Esophagus squamous epithelium (tissue), 5 donors: ENCODE measurements at regions not wholly inside any gene's neighbourhood (a gene's known extent, or its start where the extent isn't known, plus 50 kb on each side); places are given as distances from the start of the nearest gene placed in this dataset.

Source experiments
- DNase-seq: peaks from one replicate; lab custom pipeline; 2025; lab: John Stamatoyannopoulos, UW
- H3K27ac ChIP-seq, 4 donors: fragments of 200-600 bp; sonication (generic); one replicate each; pipeline ENCODE4 v1.5.1; 2016 to 2019; ENCODE audit warnings: mild to moderate bottlenecking in 1 of 4
- H3K27me3 ChIP-seq, 4 donors: fragments of 200-600 bp; sonication (generic); 1 replicate in 3 of 4; 2 replicates in 1 of 4; pipeline versions ENCODE4 v1.5.1 to v1.6.0; 2017 to 2021; ENCODE audit warnings: antibody characterized with exemption in 1 of 4
- H3K36me3 ChIP-seq, 3 donors: fragments of 200-600 bp; sonication (generic); one replicate each; pipeline ENCODE4 v1.5.1; 2016 to 2019
- H3K4me1 ChIP-seq, 3 donors: fragments of 200-600 bp; sonication (generic); one replicate each; pipeline ENCODE4 v1.5.1; 2017 to 2019
- H3K4me3 ChIP-seq, 4 donors: fragments of 200-600 bp; sonication (generic); 1 replicate in 3 of 4; 2 replicates in 1 of 4; pipeline ENCODE4 v1.5.1; 2016 to 2019; ENCODE audit warnings: mild to moderate bottlenecking in 2 of 4, moderate library complexity in 1 of 4
- H3K9me3 ChIP-seq, 3 donors: fragments of 200-600 bp; sonication (generic); one replicate each; pipeline ENCODE4 v1.5.1; 2016 to 2019
- POLR2A ChIP-seq, 4 donors: fragments of 450-650 bp; IDR thresholded peaks; one replicate each; pipeline ENCODE4 v1.6.1; 2017; ENCODE audit warnings: antibody characterized with exemption in 4 of 4, mild to moderate bottlenecking in 4 of 4, moderate library complexity in 3 of 4
- WGBS, 2 donors: methylation state at CpG; one replicate each; pipeline ENCODE4 v1.1.5; 2018; 5-methylcytosine and 5-hydroxymethylcytosine counted together
- intact Hi-C: fragments of 100-400 bp; cut with DNase I; formaldehyde crosslinking; loops from one replicate; pipeline ENCODE4 v1.15.0; 2022
- TF ChIP-seq, protein P1 (sequence below), 6 experiments: fragments of 450-650 bp in 4 of 6; fragments of 200-600 bp in 2 of 6; sonication (generic) in 2 of 6; IDR thresholded peaks; one replicate each; pipeline ENCODE4 v1.5.1; 2016 to 2019; ENCODE audit warnings: antibody characterized with exemption in 6 of 6, mild to moderate bottlenecking in 4 of 6, moderate library complexity in 4 of 6
- donor health status: DM: yes; HTN: yes; CAD: no.

DNA sequence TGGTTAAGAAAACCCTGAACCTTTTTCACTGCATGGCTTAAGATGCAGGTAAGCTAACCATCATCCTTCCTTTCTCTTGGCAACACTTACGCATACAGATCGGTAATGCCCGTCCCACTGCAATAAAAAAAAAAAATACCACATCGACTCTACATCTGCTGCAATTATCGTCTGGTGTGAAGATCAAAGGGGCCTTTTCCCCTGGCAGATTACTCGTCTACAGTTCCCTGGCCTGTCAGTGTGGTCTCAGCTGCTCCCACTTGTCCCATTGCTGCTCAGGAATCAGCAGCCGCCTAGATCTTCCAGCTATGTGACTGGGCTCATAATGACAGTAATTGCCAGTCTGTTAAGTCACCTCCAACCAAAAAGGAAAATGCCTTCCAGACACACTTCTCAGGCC, 133.1 kb downstream of the SETD4 start:
- Histone ChIP-seq H3K4me1 (peaks cover 7 to 34% (median 15%) of the 10 kb centered on the region in 3 donors), H3K9me3 (no peaks in the 10 kb centered on the region), H3K27ac (no peak overlapping the region), H3K36me3 (no peaks in the 10 kb centered on the region), H3K4me3 (no peak overlapping the region), H3K27me3 (no peaks in the 10 kb centered on the region)
- TF ChIP-seq POLR2A (IDR thresholded peaks at IDR 0.05), result no peak
- TF ChIP-seq, protein P1, sequence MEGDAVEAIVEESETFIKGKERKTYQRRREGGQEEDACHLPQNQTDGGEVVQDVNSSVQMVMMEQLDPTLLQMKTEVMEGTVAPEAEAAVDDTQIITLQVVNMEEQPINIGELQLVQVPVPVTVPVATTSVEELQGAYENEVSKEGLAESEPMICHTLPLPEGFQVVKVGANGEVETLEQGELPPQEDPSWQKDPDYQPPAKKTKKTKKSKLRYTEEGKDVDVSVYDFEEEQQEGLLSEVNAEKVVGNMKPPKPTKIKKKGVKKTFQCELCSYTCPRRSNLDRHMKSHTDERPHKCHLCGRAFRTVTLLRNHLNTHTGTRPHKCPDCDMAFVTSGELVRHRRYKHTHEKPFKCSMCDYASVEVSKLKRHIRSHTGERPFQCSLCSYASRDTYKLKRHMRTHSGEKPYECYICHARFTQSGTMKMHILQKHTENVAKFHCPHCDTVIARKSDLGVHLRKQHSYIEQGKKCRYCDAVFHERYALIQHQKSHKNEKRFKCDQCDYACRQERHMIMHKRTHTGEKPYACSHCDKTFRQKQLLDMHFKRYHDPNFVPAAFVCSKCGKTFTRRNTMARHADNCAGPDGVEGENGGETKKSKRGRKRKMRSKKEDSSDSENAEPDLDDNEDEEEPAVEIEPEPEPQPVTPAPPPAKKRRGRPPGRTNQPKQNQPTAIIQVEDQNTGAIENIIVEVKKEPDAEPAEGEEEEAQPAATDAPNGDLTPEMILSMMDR (IDR thresholded peaks at IDR 0.05), result no peak
- intact Hi-C loops, result no loop called here
- 70 to 82% methylated on average over 7 of the region's 7 CpGs for WGBS, 2 donors
- DNase-seq, result no peak

DNA sequence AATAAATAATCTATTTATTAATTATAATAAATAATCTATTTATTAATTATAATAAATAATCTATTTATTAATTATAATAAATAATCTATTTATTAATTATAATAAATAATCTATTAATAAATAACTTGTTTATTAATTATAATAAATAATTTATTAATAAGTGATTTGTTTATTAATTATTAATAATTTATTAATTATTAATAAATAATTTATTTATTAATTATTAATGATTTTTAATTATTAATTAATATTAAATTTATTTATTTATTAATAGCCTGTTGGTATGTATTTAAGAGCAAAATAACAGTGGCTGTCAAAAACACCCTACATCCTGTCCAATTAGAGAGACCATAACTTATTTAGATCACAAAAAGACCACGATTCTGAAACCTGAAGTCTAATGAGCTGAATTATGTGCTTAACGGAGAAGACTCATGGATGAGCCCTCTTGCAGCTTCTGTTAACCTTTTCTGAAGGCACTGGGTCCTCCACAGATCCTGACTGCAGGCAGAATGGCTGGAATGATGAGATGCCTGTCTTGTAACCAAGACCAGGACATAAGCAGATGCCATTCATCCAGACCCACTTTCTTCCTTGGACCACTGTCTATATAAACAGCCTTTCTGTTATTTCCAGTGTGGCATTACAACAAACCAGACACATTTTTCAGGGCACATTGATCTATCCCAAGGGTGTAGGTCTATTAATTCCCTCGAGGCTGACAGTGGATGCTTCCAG, 134.2 kb downstream of the SETD4 start:
- TF ChIP-seq, protein P1 (IDR thresholded peaks at IDR 0.05), result no peak
- no peak for TF ChIP-seq POLR2A (IDR thresholded peaks at IDR 0.05)
- Histone ChIP-seq H3K36me3 (no peaks in the 10 kb centered on the region), H3K9me3 (no peaks in the 10 kb centered on the region), H3K4me3 (no peak overlapping the region), H3K27me3 (no peaks in the 10 kb centered on the region), H3K27ac (no peak overlapping the region), H3K4me1 (peaks cover 7 to 34% (median 16%) of the 10 kb centered on the region in 3 donors)
- intact Hi-C loops, result no loop called here
- 72 to 84% methylated on average over 3 of the region's 3 CpGs for WGBS, 2 donors
- DNase-seq, result no peak

DNA sequence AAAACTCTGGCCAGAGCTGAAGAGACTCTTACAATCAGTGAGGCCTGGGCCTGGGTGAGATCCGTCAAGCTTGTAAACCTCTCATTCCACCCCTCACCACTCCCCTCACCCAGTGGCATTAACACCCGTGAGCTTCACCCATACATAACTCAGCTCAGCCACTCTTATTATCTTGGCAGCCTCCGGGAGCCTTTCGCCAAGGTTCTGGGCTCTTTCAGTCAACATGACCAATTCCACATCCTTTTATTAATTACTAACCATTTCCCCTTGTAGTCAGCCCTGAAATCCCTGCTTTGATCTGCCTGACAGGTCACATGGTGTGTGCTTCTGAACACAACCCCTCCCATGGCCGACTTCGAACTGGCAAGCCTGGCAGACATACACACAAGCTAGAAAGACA, 134.8 kb downstream of the SETD4 start:
- TF ChIP-seq POLR2A (IDR thresholded peaks at IDR 0.05), result no peak
- TF ChIP-seq, protein P1 (IDR thresholded peaks at IDR 0.05), result no peak
- H3K27ac ChIP-seq, result peak overlapping the region in 3 of 4 donors; percentile 2 to 56 (median 49)
- H3K4me1 ChIP-seq, result peaks cover 7 to 34% (median 16%) of the 10 kb centered on the region in 3 donors
- DNase-seq, result no peak
- WGBS, 2 donors, result 14 to 29% methylated on average over 6 of the region's 6 CpGs
- intact Hi-C loops, result no loop called here
- H3K27me3 ChIP-seq, result no peaks in the 10 kb centered on the region
- H3K36me3 ChIP-seq, result no peaks in the 10 kb centered on the region
- H3K9me3 ChIP-seq, result no peaks in the 10 kb centered on the region
- H3K4me3 ChIP-seq, result no peak overlapping the region

DNA sequence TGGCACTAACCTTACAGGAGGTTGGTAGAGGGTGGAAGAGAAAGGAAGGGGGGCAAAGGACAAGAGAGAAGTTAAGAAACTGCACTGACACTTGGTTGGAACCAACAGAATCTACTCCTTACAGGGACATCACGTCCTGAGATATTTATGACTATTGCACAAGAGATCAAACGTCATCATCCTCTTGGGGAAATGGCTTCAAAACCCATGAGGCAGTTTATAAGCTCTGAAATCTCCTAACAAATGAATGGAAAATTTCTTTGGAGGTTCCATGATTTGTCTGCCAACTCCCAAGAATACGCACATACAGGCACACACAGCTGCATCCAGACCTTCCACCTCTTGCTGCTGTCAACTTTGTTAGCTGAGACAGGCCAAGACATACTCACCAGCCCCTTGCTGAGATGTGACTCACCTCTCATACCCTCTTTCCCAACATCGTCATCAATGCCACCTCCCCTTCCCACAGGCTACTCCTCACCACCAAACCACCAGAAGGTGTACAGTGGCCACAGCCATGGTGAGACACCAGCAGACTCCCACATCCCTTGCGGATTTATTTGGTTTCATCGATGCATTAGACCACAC, 135.5 kb downstream of the SETD4 start:
- H3K4me3 ChIP-seq, result no peak overlapping the region
- H3K27ac ChIP-seq, result peak overlapping the region in 3 of 4 donors; percentile 2 to 56 (median 49)
- intact Hi-C loops, result no loop called here
- no peaks in the 10 kb centered on the region for H3K36me3 ChIP-seq
- WGBS, 2 donors, result 40 to 50% methylated on average over 6 of the region's 6 CpGs
- H3K27me3 ChIP-seq, result no peaks in the 10 kb centered on the region
- no peak for DNase-seq
- no peaks in the 10 kb centered on the region for H3K9me3 ChIP-seq
- TF ChIP-seq POLR2A (IDR thresholded peaks at IDR 0.05), result no peak
- TF ChIP-seq, protein P1 (IDR thresholded peaks at IDR 0.05), result no peak
- peaks cover 7 to 34% (median 16%) of the 10 kb centered on the region in 3 donors for H3K4me1 ChIP-seq

DNA sequence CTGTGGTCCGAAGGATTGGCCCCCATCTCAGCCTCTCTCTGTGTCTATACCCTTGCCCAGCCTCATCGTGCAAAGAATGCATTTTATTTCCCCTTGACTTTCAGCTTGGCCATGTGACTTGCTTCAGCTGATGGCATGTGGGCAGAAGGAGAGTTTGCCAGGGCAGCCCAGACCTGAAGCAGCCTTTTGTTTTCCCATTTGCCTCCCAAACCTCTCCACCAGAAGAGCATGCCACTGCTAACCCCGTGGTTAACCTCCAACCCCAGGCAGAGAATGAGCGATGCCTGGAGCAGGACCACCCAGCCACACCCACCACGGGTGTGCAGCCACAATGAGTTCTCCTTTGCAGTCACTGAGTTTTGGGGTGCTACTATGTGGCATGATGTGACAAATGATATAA, 136.4 kb downstream of the SETD4 start:
- WGBS, 2 donors, result 65 to 74% methylated on average over 5 of the region's 5 CpGs
- TF ChIP-seq, protein P1 (IDR thresholded peaks at IDR 0.05), result no peak
- TF ChIP-seq POLR2A (IDR thresholded peaks at IDR 0.05), result no peak
- no peak overlapping the region for H3K4me3 ChIP-seq
- no peaks in the 10 kb centered on the region for H3K27me3 ChIP-seq
- intact Hi-C loops, result no loop called here
- H3K36me3 ChIP-seq, result no peaks in the 10 kb centered on the region
- H3K9me3 ChIP-seq, result no peaks in the 10 kb centered on the region
- peaks cover 7 to 34% (median 16%) of the 10 kb centered on the region in 3 donors for H3K4me1 ChIP-seq
- no peak overlapping the region for H3K27ac ChIP-seq
- no peak for DNase-seq
